Ishikawa (cell line): ENCODE measurements at regions not wholly inside any gene's neighbourhood (a gene's known extent, or its start where the extent isn't known, plus 50 kb on each side); places are given as distances from the start of the nearest gene placed in this dataset.

Source experiments
- CEBPB ChIP-seq: IDR thresholded peaks from 2 replicates; pipeline ENCODE4 v1.6.1; 2012
- CREB1 ChIP-seq: IDR thresholded peaks from 2 replicates; pipeline ENCODE4 v1.6.1; 2012; ENCODE audit warnings: low read depth
- EGR1 ChIP-seq: IDR thresholded peaks from 2 replicates; pipeline ENCODE4 v1.6.1; 2012
- EP300 ChIP-seq: IDR thresholded peaks from 2 replicates; pipeline ENCODE4 v1.6.1; 2012; ENCODE audit warnings: borderline replicate concordance
- FOXM1 ChIP-seq: IDR thresholded peaks from 2 replicates; pipeline ENCODE4 v1.6.1; 2012; ENCODE audit warnings: low read depth, borderline replicate concordance
- NFIC ChIP-seq: IDR thresholded peaks from 2 replicates; pipeline ENCODE4 v1.6.1; 2012
- RAD21 ChIP-seq: IDR thresholded peaks from 2 replicates; pipeline ENCODE4 v1.6.1; 2012; ENCODE audit warnings: low read depth
- TAF1 ChIP-seq: IDR thresholded peaks from 2 replicates; pipeline ENCODE4 v1.6.1; 2012; ENCODE audit warnings: low read depth, mild to moderate bottlenecking
- TCF12 ChIP-seq: IDR thresholded peaks from 2 replicates; pipeline ENCODE4 v1.6.1; 2012; ENCODE audit warnings: low read depth
- TEAD4 ChIP-seq: IDR thresholded peaks from 2 replicates; pipeline ENCODE4 v1.6.1; 2012
- YY1 ChIP-seq: IDR thresholded peaks from 2 replicates; pipeline ENCODE4 v1.6.1; 2012; ENCODE audit warnings: low read depth
- ZBTB7A ChIP-seq: IDR thresholded peaks from 2 replicates; pipeline ENCODE4 v1.6.1; 2012; ENCODE audit warnings: low read depth
- TF ChIP-seq, protein P1 (sequence below): IDR thresholded peaks from 2 replicates; pipeline ENCODE4 v1.6.1; 2012; ENCODE audit warnings: low read depth, mild to moderate bottlenecking
- TF ChIP-seq, protein P2 (sequence below): IDR thresholded peaks from 2 replicates; pipeline ENCODE4 v1.6.1; 2012
- TF ChIP-seq, protein P3 (sequence below): IDR thresholded peaks from 2 replicates; pipeline ENCODE4 v1.6.1; 2012

DNA sequence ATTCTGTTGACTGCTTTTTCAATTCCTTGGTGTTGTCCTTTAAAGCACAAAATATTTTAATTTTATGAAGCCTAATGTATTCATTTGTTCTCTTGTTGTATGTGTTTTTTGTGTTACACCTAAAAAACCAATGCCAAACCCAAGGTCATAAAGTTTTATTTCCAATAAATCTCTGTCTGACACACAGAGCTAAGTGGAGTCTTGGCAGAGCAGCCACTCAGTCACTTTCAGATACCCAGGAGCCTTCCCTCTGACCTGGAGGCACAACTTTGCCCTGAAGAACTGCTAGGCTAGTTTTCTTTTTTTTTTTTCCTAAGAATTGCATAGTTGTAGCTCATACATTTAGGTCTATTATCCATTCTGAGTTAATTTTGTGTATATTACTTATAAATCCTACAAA is 71.2 kb upstream of the BCL9 start:
- TF ChIP-seq, protein P1, sequence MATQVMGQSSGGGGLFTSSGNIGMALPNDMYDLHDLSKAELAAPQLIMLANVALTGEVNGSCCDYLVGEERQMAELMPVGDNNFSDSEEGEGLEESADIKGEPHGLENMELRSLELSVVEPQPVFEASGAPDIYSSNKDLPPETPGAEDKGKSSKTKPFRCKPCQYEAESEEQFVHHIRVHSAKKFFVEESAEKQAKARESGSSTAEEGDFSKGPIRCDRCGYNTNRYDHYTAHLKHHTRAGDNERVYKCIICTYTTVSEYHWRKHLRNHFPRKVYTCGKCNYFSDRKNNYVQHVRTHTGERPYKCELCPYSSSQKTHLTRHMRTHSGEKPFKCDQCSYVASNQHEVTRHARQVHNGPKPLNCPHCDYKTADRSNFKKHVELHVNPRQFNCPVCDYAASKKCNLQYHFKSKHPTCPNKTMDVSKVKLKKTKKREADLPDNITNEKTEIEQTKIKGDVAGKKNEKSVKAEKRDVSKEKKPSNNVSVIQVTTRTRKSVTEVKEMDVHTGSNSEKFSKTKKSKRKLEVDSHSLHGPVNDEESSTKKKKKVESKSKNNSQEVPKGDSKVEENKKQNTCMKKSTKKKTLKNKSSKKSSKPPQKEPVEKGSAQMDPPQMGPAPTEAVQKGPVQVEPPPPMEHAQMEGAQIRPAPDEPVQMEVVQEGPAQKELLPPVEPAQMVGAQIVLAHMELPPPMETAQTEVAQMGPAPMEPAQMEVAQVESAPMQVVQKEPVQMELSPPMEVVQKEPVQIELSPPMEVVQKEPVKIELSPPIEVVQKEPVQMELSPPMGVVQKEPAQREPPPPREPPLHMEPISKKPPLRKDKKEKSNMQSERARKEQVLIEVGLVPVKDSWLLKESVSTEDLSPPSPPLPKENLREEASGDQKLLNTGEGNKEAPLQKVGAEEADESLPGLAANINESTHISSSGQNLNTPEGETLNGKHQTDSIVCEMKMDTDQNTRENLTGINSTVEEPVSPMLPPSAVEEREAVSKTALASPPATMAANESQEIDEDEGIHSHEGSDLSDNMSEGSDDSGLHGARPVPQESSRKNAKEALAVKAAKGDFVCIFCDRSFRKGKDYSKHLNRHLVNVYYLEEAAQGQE, result no peak
- TF ChIP-seq, protein P2, sequence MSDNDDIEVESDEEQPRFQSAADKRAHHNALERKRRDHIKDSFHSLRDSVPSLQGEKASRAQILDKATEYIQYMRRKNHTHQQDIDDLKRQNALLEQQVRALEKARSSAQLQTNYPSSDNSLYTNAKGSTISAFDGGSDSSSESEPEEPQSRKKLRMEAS, result no peak
- TF ChIP-seq YY1 (no peak), RAD21 (no peak), TCF12 (no peak), EGR1 (no peak), CREB1 (no peak), TEAD4 (no peak), TAF1 (no peak), NFIC (no peak), FOXM1 (no peak), EP300 (no peak), ZBTB7A (no peak), CEBPB (no peak)
- TF ChIP-seq, protein P3, sequence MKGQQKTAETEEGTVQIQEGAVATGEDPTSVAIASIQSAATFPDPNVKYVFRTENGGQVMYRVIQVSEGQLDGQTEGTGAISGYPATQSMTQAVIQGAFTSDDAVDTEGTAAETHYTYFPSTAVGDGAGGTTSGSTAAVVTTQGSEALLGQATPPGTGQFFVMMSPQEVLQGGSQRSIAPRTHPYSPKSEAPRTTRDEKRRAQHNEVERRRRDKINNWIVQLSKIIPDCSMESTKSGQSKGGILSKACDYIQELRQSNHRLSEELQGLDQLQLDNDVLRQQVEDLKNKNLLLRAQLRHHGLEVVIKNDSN, result no peak

DNA sequence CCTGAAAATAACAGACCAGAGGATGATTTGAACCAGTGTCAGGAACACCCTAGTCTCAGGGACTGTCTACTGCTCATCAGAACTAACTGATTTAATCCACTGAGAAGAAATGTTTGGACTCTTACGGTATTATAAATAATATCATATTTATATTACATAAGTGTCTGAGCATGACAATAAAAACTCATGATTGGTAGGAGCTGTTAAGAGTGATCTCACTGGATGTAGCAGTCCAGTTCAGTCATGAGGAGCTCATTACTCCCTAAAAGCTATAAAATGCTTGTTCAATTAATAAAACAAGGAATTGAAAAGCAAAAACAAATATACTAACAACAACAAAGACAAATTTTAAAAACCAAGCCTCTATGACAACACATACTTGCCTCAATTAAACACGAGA is 68.8 kb upstream of the BCL9 start:
- TF ChIP-seq, protein P2, result no peak
- TF ChIP-seq, protein P3, result no peak
- TF ChIP-seq EGR1, result no peak

DNA sequence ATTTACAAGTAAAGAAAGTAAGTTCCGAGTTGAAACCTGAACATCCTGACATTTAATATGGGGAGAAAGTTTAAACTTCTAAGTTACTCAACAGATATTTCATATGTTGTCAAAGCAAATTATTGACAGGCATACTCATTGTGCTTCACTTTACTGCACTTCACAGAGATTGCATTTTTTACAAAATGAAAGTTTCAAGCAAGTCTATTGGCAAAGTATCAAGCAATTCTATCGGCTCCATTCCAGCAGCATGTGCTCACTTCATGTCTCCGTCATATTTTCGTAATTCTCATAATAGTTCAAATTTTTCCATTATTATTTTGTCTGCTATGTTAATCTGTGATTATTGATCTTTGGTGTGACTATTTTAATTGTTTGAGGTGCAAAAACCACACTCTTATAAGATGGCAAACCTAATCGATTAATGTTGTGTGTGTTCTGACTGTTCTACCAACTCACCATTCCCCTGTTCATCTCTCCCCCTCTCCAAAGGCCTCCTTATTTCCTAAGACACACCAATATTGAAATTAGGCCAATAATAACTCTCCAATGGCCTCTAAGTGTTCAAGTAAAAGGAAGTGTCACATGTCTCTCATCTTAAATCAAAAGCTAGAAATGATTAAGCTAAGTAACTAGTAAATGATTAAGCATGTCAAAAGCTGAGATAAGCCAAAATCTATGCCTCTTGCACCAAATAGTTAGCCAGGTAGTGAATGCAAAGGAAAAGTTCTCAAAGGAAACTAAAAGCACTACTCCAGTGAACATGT is 68.2 kb upstream of the BCL9 start:
- TF ChIP-seq, protein P1, result no peak
- TF ChIP-seq FOXM1 (no peak), YY1 (no peak), TCF12 (no peak), NFIC (no peak), RAD21 (no peak), EGR1 (no peak), TEAD4 (no peak), EP300 (no peak), CEBPB (no peak)
- TF ChIP-seq, protein P2, result no peak

DNA sequence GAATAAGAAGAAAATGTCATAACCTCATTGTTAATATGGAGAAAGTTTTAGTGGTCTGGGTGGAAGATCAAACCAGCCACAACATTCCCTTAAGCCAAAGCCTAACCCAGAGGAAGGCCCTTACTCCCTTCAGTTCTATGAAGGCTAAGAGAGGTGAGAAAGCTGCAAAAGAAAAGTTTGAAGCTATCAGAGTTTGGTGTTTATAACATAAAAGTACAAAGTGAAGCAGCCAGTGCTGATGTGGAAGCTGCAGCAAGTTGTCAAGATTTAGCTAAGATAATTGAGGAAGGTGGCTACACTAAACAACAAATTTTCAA is 67.6 kb upstream of the BCL9 start:
- TF ChIP-seq TEAD4 (no peak), YY1 (no peak), EP300 (no peak), FOXM1 (no peak), TCF12 (no peak), EGR1 (no peak)

DNA sequence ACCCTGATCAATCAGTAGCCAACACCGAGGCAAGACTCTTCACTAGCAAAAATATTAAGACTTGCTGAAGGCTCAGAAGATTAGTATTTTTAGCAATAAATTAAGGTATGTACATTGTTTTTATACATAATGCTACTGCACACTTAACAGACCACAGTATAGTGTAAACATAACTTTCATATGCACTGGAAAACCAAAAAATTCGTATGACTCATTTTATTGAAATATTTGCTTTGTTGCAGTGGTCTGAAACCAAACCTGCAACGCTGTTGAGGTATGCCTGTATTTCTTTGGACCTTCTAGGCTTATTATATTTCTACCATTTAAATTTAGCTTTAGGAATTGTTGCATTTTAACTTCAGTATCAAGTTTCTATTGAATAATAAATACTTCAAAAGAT is 65.8 kb upstream of the BCL9 start:
- TF ChIP-seq NFIC, result no peak
- no peak for TF ChIP-seq FOXM1
- TF ChIP-seq ZBTB7A, result no peak
- TF ChIP-seq EP300, result no peak
- TF ChIP-seq CEBPB, result no peak
- TF ChIP-seq TAF1, result no peak
- no peak for TF ChIP-seq RAD21
- TF ChIP-seq, protein P3, result no peak
- TF ChIP-seq EGR1, result no peak
- no peak for TF ChIP-seq TEAD4
- TF ChIP-seq, protein P1, result no peak
- no peak for TF ChIP-seq YY1
- no peak for TF ChIP-seq TCF12
- no peak for TF ChIP-seq CREB1
- TF ChIP-seq, protein P2, result no peak
